ENCODE measurements at regions not wholly inside any gene's neighbourhood (a gene's known extent, or its start where the extent isn't known, plus 50 kb on each side); places are given as distances from the start of the nearest gene placed in this dataset.

DNA sequence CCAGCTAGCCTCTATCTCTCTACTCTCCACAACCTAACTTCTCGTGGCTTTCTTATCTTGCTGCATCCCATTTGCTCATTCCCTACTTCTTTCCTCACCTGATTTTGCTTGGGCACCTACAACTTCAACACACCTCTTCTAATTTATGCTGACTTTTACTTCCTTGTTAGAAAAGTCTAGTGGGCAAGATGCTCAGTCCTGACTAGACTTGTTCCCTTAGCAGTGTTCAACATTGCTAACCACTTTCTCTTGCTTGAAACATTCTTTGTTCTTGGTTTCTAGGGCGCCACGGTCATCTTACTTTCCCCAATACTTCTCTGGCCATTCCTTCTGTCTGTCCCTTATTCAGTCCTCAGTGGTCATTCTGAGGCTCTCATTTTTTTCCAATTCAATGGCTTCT is 454.7 kb upstream of the CWC22 start:
- no peak for DNase-seq
- TF ChIP-seq CTCF (IDR thresholded peaks at IDR 0.05) (no peak), POLR2A (IDR thresholded peaks at IDR 0.05) (no peak)
- no peaks in the 10 kb centered on the region for H3K4me1 ChIP-seq
- no peaks in the 10 kb centered on the region for H3K36me3 ChIP-seq
- no peaks in the 10 kb centered on the region for H3K27me3 ChIP-seq
- no peak overlapping the region for H3K4me3 ChIP-seq
- no peaks in the 10 kb centered on the region for H3K9me3 ChIP-seq
- H3K27ac ChIP-seq, result no peak overlapping the region

DNA sequence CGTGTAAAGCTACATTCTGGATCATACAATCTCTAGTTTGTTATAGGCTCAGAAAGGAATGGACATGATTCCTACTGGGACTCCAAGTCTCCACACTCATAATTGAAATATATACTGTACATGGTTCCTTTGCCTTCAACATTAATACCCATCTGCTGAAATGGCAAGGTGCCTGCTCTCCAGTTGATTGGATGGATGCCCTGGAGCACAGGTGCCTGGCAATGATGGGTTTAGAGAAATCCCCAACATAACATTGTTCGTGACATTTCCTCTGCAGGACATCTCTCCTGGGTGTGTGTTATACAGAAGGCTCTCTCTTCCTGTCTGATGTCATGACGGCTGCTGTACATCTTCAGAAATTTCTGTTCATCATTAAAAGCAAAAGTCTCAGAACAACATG is 449.7 kb upstream of the CWC22 start:
- H3K9me3 ChIP-seq, result no peaks in the 10 kb centered on the region
- H3K27ac ChIP-seq, result no peak overlapping the region
- TF ChIP-seq POLR2A (IDR thresholded peaks at IDR 0.05) (no peak), CTCF (IDR thresholded peaks at IDR 0.05) (no peak)
- no peaks in the 10 kb centered on the region for H3K36me3 ChIP-seq
- no peaks in the 10 kb centered on the region for H3K27me3 ChIP-seq
- DNase-seq, result no peak
- no peaks in the 10 kb centered on the region for H3K4me1 ChIP-seq
- no peak overlapping the region for H3K4me3 ChIP-seq

DNA sequence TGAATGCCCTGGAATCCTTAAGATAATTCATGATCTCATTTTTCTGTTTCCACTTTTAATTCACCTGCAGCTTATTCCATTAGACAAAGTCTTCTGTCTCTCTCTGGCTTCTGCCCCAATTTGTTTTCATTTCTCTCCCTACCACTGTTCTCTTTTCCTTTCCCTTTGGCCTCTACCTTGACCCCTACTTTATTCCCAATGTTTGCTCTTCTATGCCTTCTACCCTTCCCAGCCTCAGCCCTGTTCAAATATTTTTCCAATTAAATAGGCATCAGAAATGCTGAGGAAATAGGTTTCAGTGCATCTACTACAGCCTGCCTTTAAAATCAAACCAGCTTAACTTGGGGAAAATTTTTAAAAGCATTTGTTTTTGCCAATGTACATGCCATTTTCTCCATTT is 443.7 kb upstream of the CWC22 start:
- TF ChIP-seq CTCF (IDR thresholded peaks at IDR 0.05), result no peak
- TF ChIP-seq POLR2A (IDR thresholded peaks at IDR 0.05), result no peak
- Histone ChIP-seq H3K27me3 (no peaks in the 10 kb centered on the region), H3K4me3 (no peak overlapping the region)

DNA sequence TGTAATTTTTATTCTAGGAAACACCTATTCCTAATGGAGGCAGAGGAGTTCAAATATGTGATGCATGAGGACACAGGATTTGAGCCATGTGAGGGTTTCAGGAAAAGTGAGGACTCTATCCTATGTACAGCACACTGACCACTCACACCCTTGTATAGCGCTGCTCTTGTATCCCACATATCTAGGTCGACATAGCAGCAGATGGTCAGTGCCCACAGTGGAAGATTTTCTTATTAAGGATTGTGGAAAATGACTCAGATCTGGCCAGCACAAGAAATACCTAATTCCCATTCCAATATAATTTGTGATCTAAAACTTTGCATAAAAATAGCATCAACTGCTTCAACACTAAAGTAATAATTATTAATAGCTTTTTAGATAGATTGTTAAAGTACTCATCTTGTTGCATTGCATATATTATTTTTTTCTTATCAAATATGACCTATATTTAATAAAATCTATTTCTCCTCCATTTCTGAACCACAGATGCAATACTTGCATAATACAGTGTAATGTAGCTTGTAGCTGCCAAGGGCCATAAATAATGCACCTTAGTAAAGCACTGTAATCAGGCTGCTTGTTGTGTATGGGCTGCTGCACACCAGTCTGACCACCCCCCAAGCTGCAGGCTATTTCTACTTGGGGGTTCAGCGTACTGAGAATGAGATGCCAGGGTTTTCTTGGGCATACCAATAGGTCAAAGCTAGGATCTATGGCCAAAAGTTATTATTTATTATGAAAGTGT is 442.2 kb upstream of the CWC22 start:
- Histone ChIP-seq H3K27me3 (no peaks in the 10 kb centered on the region), H3K36me3 (no peaks in the 10 kb centered on the region), H3K4me3 (no peak overlapping the region), H3K9me3 (no peaks in the 10 kb centered on the region), H3K4me1 (no peaks in the 10 kb centered on the region), H3K27ac (no peak overlapping the region)
- no peak for DNase-seq
- TF ChIP-seq POLR2A (IDR thresholded peaks at IDR 0.05) (no peak), CTCF (IDR thresholded peaks at IDR 0.05) (no peak)

More for the DNA sequence above, 443.7 kb upstream of the CWC22 start:
- no peak overlapping the region for H3K27ac ChIP-seq
- H3K9me3 ChIP-seq, result no peaks in the 10 kb centered on the region
- no peaks in the 10 kb centered on the region for H3K36me3 ChIP-seq
- DNase-seq, result no peak
- no peaks in the 10 kb centered on the region for H3K4me1 ChIP-seq

DNA sequence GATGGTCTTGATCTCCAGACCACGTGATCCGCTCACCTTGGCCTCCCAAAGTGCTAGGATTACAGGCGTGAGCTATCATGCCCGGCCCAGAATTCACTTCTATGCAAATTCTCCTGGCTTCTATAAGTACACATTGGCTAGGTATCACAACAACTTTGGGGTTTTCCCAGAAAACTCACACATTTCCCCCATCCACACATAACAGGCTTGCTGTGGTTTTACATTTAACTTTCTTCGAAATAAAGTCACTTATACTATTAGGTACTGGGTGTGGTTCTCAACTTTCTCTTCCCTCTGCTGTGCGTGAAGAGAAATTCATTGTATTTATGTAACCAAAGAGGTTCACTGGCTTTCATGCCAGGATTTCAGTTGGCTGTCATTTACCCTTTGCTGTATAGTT is 439.4 kb upstream of the CWC22 start:
- Histone ChIP-seq H3K27me3 (no peaks in the 10 kb centered on the region), H3K27ac (no peak overlapping the region), H3K9me3 (no peaks in the 10 kb centered on the region), H3K4me3 (no peak overlapping the region), H3K4me1 (no peaks in the 10 kb centered on the region), H3K36me3 (no peaks in the 10 kb centered on the region)
- no peak for DNase-seq
- no peak for TF ChIP-seq CTCF (IDR thresholded peaks at IDR 0.05)

GRCh38 chr2:180443888-180444287 is 436.8 kb upstream of the CWC22 start:
- H3K36me3 ChIP-seq, result no peaks in the 10 kb centered on the region
- no peaks in the 10 kb centered on the region for H3K4me1 ChIP-seq
- H3K27me3 ChIP-seq, result no peaks in the 10 kb centered on the region
- no peak overlapping the region for H3K27ac ChIP-seq
- H3K9me3 ChIP-seq, result no peaks in the 10 kb centered on the region
- TF ChIP-seq POLR2A (IDR thresholded peaks at IDR 0.05), result no peak
- no peak for TF ChIP-seq CTCF (IDR thresholded peaks at IDR 0.05)
- no peak overlapping the region for H3K4me3 ChIP-seq
- no peak for DNase-seq

Data from Peyer's patch (tissue), 4 donors.